HepG2 (cell line): ENCODE measurements at regions not wholly inside any gene's neighbourhood (a gene's known extent, or its start where the extent isn't known, plus 50 kb on each side); places are given as distances from the start of the nearest gene placed in this dataset.

ENCODE experiments used
- BRCA1 ChIP-seq: sonication (generic); formaldehyde crosslinking; IDR thresholded peaks from 2 replicates; pipeline ENCODE4 v1.4.0; 2020; ENCODE audit warnings: missing genetic modification reagents
- ETV6 ChIP-seq: sonication (generic); formaldehyde crosslinking; conservative IDR thresholded peaks from 2 replicates; pipeline ENCODE4 v1.4.0; 2020; ENCODE audit warnings: missing genetic modification reagents
- HDAC2 ChIP-seq: sonication (generic); formaldehyde crosslinking; IDR thresholded peaks from 2 replicates; pipeline ENCODE4 v1.4.0; 2020; ENCODE audit warnings: missing genetic modification reagents
- MTF2 ChIP-seq: sonication (generic); formaldehyde crosslinking; IDR thresholded peaks from 2 replicates; pipeline ENCODE4 v1.5.0; 2020; ENCODE audit warnings: missing genetic modification reagents, borderline replicate concordance
- SIN3A ChIP-seq: IDR thresholded peaks from 2 replicates; pipeline ENCODE4 v1.6.1; 2011; ENCODE audit warnings: low read depth, mild to moderate bottlenecking, control low read depth, low read length, borderline replicate concordance
- TCF7 ChIP-seq: sonication (generic); IDR thresholded peaks from 2 replicates; pipeline ENCODE4 v1.6.1; 2016; ENCODE audit warnings: antibody characterized with exemption, low read depth
- ZNF34 ChIP-seq: sonication (generic); formaldehyde crosslinking; IDR thresholded peaks from 2 replicates; pipeline ENCODE4 v1.4.0; 2020; ENCODE audit warnings: mild to moderate bottlenecking, missing genetic modification reagents, borderline replicate concordance
- ZNF773 ChIP-seq: sonication (generic); formaldehyde crosslinking; IDR thresholded peaks from 2 replicates; pipeline ENCODE4 v1.4.0; 2020; ENCODE audit warnings: missing genetic modification reagents, borderline replicate concordance
- ZNF891 ChIP-seq: sonication (generic); formaldehyde crosslinking; IDR thresholded peaks from 2 replicates; pipeline ENCODE4 v1.5.0; 2020; ENCODE audit warnings: mild to moderate bottlenecking, missing genetic modification reagents
- TF ChIP-seq, protein P1 (sequence below): sonication (generic); formaldehyde crosslinking; IDR thresholded peaks from 2 replicates; pipeline ENCODE4 v1.5.0; 2020; ENCODE audit warnings: missing genetic modification reagents
- TF ChIP-seq, protein P2 (sequence below): sonication (generic); formaldehyde crosslinking; IDR thresholded peaks from 2 replicates; pipeline ENCODE4 v1.5.0; 2020; ENCODE audit warnings: mild to moderate bottlenecking, missing genetic modification reagents, moderate library complexity
- TF ChIP-seq, protein P3 (sequence below): sonication (generic); formaldehyde crosslinking; IDR thresholded peaks from 2 replicates; pipeline ENCODE4 v1.4.0; 2020; ENCODE audit warnings: mild to moderate bottlenecking, missing genetic modification reagents

- TF ChIP-seq HDAC2 (CRISPR knock-in tag) (no peak), MTF2 (CRISPR knock-in tag) (no peak), TCF7 (no peak), SIN3A (no peak), ZNF773 (CRISPR knock-in tag) (no peak), ZNF891 (CRISPR knock-in tag) (no peak), BRCA1 (no peak), ZNF34 (CRISPR knock-in tag) (no peak), ETV6 (CRISPR knock-in tag) (no peak)
- TF ChIP-seq, protein P1, sequence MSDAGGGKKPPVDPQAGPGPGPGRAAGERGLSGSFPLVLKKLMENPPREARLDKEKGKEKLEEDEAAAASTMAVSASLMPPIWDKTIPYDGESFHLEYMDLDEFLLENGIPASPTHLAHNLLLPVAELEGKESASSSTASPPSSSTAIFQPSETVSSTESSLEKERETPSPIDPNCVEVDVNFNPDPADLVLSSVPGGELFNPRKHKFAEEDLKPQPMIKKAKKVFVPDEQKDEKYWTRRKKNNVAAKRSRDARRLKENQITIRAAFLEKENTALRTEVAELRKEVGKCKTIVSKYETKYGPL (CRISPR knock-in tag) = no peak
- TF ChIP-seq, protein P2, sequence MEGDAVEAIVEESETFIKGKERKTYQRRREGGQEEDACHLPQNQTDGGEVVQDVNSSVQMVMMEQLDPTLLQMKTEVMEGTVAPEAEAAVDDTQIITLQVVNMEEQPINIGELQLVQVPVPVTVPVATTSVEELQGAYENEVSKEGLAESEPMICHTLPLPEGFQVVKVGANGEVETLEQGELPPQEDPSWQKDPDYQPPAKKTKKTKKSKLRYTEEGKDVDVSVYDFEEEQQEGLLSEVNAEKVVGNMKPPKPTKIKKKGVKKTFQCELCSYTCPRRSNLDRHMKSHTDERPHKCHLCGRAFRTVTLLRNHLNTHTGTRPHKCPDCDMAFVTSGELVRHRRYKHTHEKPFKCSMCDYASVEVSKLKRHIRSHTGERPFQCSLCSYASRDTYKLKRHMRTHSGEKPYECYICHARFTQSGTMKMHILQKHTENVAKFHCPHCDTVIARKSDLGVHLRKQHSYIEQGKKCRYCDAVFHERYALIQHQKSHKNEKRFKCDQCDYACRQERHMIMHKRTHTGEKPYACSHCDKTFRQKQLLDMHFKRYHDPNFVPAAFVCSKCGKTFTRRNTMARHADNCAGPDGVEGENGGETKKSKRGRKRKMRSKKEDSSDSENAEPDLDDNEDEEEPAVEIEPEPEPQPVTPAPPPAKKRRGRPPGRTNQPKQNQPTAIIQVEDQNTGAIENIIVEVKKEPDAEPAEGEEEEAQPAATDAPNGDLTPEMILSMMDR = no peak
- TF ChIP-seq, protein P3, sequence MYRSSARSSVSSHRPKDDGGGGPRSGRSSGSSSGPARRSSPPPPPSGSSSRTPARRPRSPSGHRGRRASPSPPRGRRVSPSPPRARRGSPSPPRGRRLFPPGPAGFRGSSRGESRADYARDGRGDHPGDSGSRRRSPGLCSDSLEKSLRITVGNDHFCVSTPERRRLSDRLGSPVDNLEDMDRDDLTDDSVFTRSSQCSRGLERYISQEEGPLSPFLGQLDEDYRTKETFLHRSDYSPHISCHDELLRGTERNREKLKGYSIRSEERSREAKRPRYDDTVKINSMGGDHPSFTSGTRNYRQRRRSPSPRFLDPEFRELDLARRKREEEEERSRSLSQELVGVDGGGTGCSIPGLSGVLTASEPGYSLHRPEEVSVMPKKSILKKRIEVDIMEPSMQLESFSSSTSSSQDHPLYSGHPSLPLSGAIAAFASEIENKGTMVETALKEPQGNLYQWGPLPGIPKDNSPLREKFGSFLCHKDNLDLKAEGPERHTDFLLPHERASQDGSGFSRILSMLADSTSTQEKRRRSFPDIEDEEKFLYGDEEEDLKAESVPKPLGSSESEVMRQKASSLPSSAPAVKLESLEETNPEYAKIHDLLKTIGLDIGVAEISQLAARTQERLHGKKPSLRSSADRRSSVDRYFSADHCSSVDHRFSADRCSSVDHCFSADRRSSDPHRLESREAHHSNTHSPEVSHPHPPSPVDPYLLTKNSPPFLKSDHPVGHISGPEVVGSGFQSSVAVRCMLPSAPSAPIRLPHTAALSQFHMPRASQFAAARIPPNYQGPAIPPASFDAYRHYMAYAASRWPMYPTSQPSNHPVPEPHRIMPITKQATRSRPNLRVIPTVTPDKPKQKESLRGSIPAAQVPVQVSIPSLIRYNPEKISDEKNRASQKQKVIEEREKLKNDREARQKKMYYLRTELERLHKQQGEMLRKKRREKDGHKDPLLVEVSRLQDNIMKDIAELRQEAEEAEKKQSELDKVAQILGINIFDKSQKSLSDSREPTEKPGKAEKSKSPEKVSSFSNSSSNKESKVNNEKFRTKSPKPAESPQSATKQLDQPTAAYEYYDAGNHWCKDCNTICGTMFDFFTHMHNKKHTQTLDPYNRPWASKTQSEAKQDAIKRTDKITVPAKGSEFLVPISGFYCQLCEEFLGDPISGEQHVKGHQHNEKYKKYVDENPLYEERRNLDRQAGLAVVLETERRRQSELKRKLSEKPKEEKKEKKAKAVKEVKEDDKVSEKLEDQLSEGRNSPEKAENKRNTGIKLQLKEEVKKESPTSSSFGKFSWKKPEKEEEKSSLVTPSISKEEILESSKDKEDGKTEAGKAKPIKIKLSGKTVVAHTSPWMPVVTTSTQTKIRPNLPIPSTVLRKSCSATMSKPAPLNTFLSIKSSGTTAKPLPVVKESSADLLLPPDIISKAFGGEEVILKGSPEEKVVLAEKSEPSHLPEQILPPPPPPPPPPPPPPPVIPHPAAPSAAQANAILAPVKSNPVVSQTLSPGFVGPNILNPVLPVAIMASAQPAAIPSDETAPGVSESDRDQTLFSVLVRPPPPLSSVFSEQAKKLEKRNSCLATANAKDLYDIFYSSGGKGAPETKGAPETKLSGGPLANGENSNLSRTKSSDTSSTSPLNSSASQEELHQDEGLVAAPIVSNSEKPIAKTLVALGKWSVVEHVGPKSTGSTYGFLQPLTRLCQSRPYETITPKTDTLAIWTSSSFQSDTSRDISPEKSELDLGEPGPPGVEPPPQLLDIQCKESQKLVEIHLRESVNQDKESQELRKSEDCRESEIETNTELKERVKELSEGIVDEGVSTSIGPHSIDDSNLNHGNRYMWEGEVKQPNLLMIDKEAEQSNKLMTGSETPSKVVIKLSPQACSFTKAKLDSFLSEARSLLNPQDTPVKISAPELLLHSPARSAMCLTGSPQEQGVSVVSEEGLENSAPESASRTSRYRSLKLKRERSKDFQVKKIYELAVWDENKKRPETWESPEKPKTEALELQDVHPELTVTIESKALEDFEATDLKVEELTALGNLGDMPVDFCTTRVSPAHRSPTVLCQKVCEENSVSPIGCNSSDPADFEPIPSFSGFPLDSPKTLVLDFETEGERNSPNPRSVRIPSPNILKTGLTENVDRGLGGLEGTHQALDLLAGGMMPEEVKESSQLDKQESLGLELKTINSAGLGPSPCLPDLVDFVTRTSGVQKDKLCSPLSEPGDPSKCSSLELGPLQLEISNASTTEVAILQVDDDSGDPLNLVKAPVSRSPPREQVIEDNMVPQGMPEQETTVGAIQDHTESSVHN (CRISPR knock-in tag) = no peak
These were observed 79.3 kb downstream of the ADAMTS15 start for GRCh38 chr11:130527636-130528297.
